ENCODE measurements at regions not wholly inside any gene's neighbourhood (a gene's known extent, or its start where the extent isn't known, plus 50 kb on each side); places are given as distances from the start of the nearest gene placed in this dataset.

DNA sequence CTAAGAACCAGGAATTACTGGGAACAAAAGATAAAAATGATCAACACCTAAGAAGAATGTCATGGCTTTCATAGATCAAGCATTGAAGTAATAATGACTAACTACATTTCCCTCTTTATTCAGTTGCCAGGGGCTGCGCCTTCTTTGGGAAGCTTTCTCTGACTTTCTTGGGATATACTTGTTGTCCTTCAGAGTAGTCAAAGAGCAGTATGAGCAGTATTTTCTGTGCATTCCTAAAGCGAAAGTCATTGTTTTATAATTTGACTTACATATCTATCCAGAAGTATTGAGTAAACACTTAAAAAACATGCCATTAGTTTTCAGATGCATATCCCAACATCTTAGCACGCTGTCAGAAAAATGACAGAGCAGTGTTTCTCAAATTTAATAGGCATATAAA is 2412.4 kb downstream of the PCDH9 start:
- WGBS (ENCODE audit: low lambda C conversion rate, missing lambda C conversion rate), result 86% methylated on average over 3 of the region's 3 CpGs
- no peaks in the 10 kb centered on the region for H3K79me2 ChIP-seq
- no peak overlapping the region for H3K27ac ChIP-seq
- no peak overlapping the region for H3K4me3 ChIP-seq
- DNase-seq (ENCODE audit: low spot score), result no peak
- no peaks in the 10 kb centered on the region for H3K4me1 ChIP-seq (ENCODE audit: insufficient read depth)
- no peaks in the 10 kb centered on the region for H3K36me3 ChIP-seq (replicated peaks; ENCODE audit: insufficient read depth, low read depth)
- H3K27me3 ChIP-seq, result no peaks in the 10 kb centered on the region
- H3K9me2 ChIP-seq (replicated peaks; ENCODE audit: insufficient read depth), result no peaks in the 10 kb centered on the region
- TF ChIP-seq EZH2 (IDR thresholded peaks at IDR 0.05; ENCODE audit: borderline replicate concordance) (no peak), EZH2phosphoT487 (IDR thresholded peaks at IDR 0.05; ENCODE audit: low read depth, severe bottlenecking, unreplicated experiment) (no peak)
- TF ChIP-seq, protein P1, sequence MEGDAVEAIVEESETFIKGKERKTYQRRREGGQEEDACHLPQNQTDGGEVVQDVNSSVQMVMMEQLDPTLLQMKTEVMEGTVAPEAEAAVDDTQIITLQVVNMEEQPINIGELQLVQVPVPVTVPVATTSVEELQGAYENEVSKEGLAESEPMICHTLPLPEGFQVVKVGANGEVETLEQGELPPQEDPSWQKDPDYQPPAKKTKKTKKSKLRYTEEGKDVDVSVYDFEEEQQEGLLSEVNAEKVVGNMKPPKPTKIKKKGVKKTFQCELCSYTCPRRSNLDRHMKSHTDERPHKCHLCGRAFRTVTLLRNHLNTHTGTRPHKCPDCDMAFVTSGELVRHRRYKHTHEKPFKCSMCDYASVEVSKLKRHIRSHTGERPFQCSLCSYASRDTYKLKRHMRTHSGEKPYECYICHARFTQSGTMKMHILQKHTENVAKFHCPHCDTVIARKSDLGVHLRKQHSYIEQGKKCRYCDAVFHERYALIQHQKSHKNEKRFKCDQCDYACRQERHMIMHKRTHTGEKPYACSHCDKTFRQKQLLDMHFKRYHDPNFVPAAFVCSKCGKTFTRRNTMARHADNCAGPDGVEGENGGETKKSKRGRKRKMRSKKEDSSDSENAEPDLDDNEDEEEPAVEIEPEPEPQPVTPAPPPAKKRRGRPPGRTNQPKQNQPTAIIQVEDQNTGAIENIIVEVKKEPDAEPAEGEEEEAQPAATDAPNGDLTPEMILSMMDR (IDR thresholded peaks at IDR 0.05; ENCODE audit: poor library complexity), result no peak
- H4K20me1 ChIP-seq (ENCODE audit: insufficient read depth, poor library complexity, severe bottlenecking), result no peaks in the 10 kb centered on the region
- H3K4me2 ChIP-seq, result no peak overlapping the region
- no peak overlapping the region for H2AFZ ChIP-seq
- no peaks in the 10 kb centered on the region for H3K9me3 ChIP-seq (ENCODE audit: low read depth)

GRCh38 chr13:64810750-64811149 is 2419.4 kb downstream of the PCDH9 start:
- Histone ChIP-seq H3K79me2 (no peaks in the 10 kb centered on the region), H2AFZ (no peak overlapping the region), H3K9me2 (replicated peaks; ENCODE audit: insufficient read depth) (no peaks in the 10 kb centered on the region), H4K20me1 (ENCODE audit: insufficient read depth, poor library complexity, severe bottlenecking) (no peaks in the 10 kb centered on the region), H3K27ac (no peak overlapping the region), H3K4me1 (ENCODE audit: insufficient read depth) (no peaks in the 10 kb centered on the region), H3K36me3 (replicated peaks; ENCODE audit: insufficient read depth, low read depth) (no peaks in the 10 kb centered on the region), H3K4me2 (no peak overlapping the region), H3K4me3 (no peak overlapping the region), H3K27me3 (no peaks in the 10 kb centered on the region), H3K9me3 (ENCODE audit: low read depth) (no peaks in the 10 kb centered on the region)
- WGBS (ENCODE audit: low lambda C conversion rate, missing lambda C conversion rate), result 83% methylated on average over 3 of the region's 3 CpGs
- TF ChIP-seq EZH2phosphoT487 (IDR thresholded peaks at IDR 0.05; ENCODE audit: low read depth, severe bottlenecking, unreplicated experiment) (no peak), EZH2 (IDR thresholded peaks at IDR 0.05; ENCODE audit: borderline replicate concordance) (no peak)
- TF ChIP-seq, protein P1 (IDR thresholded peaks at IDR 0.05; ENCODE audit: poor library complexity), result no peak
- no peak for DNase-seq (ENCODE audit: low spot score)

- H3K9me2 ChIP-seq (replicated peaks; ENCODE audit: insufficient read depth), result no peaks in the 10 kb centered on the region
- no peaks in the 10 kb centered on the region for H3K9me3 ChIP-seq (ENCODE audit: low read depth)
- DNase-seq (ENCODE audit: low spot score), result no peak
- no peaks in the 10 kb centered on the region for H4K20me1 ChIP-seq (ENCODE audit: insufficient read depth, poor library complexity, severe bottlenecking)
- no peak overlapping the region for H3K4me2 ChIP-seq
- no peaks in the 10 kb centered on the region for H3K4me1 ChIP-seq (ENCODE audit: insufficient read depth)
- H3K36me3 ChIP-seq (replicated peaks; ENCODE audit: insufficient read depth, low read depth), result no peaks in the 10 kb centered on the region
- H3K27me3 ChIP-seq, result no peaks in the 10 kb centered on the region
- no peak overlapping the region for H2AFZ ChIP-seq
- no peaks in the 10 kb centered on the region for H3K79me2 ChIP-seq
- no peak overlapping the region for H3K27ac ChIP-seq
- no peak overlapping the region for H3K4me3 ChIP-seq
- TF ChIP-seq, protein P1 (IDR thresholded peaks at IDR 0.05; ENCODE audit: poor library complexity), result no peak
- TF ChIP-seq EZH2 (IDR thresholded peaks at IDR 0.05; ENCODE audit: borderline replicate concordance), result no peak
- no peak for TF ChIP-seq EZH2phosphoT487 (IDR thresholded peaks at IDR 0.05; ENCODE audit: low read depth, severe bottlenecking, unreplicated experiment)
- WGBS (ENCODE audit: low lambda C conversion rate, missing lambda C conversion rate), result 97% methylated on average over 4 of the region's 4 CpGs
Measured at GRCh38 chr13:64808704-64809103, 2421.4 kb downstream of the PCDH9 start.

GRCh38 chr13:64801768-64802167 is 2428.4 kb downstream of the PCDH9 start:
- no peak overlapping the region for H3K4me2 ChIP-seq

More at GRCh38 chr13:64801768-64802167, 2428.4 kb downstream of the PCDH9 start:
- no peaks in the 10 kb centered on the region for H3K27me3 ChIP-seq
- no peak overlapping the region for H2AFZ ChIP-seq
- H3K27ac ChIP-seq, result no peak overlapping the region
- H3K9me3 ChIP-seq (ENCODE audit: low read depth), result no peaks in the 10 kb centered on the region
- no peaks in the 10 kb centered on the region for H3K79me2 ChIP-seq
- H3K4me1 ChIP-seq (ENCODE audit: insufficient read depth), result no peaks in the 10 kb centered on the region
- no peak overlapping the region for H3K4me3 ChIP-seq
- TF ChIP-seq EZH2 (IDR thresholded peaks at IDR 0.05; ENCODE audit: borderline replicate concordance), result no peak
- TF ChIP-seq EZH2phosphoT487 (IDR thresholded peaks at IDR 0.05; ENCODE audit: low read depth, severe bottlenecking, unreplicated experiment), result no peak
- TF ChIP-seq, protein P1 (IDR thresholded peaks at IDR 0.05; ENCODE audit: poor library complexity), result no peak
- no peaks in the 10 kb centered on the region for H3K36me3 ChIP-seq (replicated peaks; ENCODE audit: insufficient read depth, low read depth)
- H4K20me1 ChIP-seq (ENCODE audit: insufficient read depth, poor library complexity, severe bottlenecking), result no peaks in the 10 kb centered on the region
- 40% methylated on average over 4 of the region's 4 CpGs for WGBS (ENCODE audit: low lambda C conversion rate, missing lambda C conversion rate)
- H3K9me2 ChIP-seq (replicated peaks; ENCODE audit: insufficient read depth), result no peaks in the 10 kb centered on the region
- DNase-seq (ENCODE audit: low spot score), result no peak

Data from hepatocyte (in vitro differentiated cells).